Neutrophil (primary cell): ENCODE measurements at regions not wholly inside any gene's neighbourhood (a gene's known extent, or its start where the extent isn't known, plus 50 kb on each side); places are given as distances from the start of the nearest gene placed in this dataset.

Experiments
- H3K27ac ChIP-seq: fragments of 200-600 bp; sonication (generic); 2 replicates; pipeline ENCODE4 v1.5.1; 2016; ENCODE audit warnings: mild to moderate bottlenecking, moderate library complexity
- H3K27me3 ChIP-seq: fragments of 200-600 bp; sonication (generic); 2 replicates; pipeline ENCODE4 v1.6.0; 2016; ENCODE audit warnings: mild to moderate bottlenecking
- H3K36me3 ChIP-seq: fragments of 200-600 bp; sonication (generic); 2 replicates; pipeline ENCODE4 v1.5.1; 2017
- H3K4me1 ChIP-seq, 2 experiments: fragments of 200-600 bp in 1 of 2; sonication (generic) in 1 of 2; 1 replicate in 1 of 2; 2 replicates in 1 of 2; pipeline versions ENCODE4 v1.5.1 to v1.6.1; 2013 to 2016; ENCODE audit warnings: low read depth in 1 of 2, low read length in 1 of 2, mild to moderate bottlenecking in 1 of 2, moderate library complexity in 1 of 2; ENCODE audit not compliant: control insufficient read depth in 1 of 2, insufficient read depth in 1 of 2
- H3K4me3 ChIP-seq, 2 experiments: fragments of 200-600 bp in 1 of 2; sonication (generic) in 1 of 2; 1 replicate in 1 of 2; 2 replicates in 1 of 2; pipeline ENCODE4 v1.5.1; 2013 to 2016; ENCODE audit warnings: low read depth in 1 of 2, low read length in 1 of 2, mild to moderate bottlenecking in 1 of 2, moderate library complexity in 1 of 2
- H3K9me3 ChIP-seq: fragments of 200-600 bp; sonication (generic); 2 replicates; pipeline ENCODE4 v1.5.1; 2016
- TF ChIP-seq, protein P1 (sequence below): fragments of 200-600 bp; sonication (generic); IDR thresholded peaks from 2 replicates; pipeline ENCODE4 v1.5.1; 2016; ENCODE audit warnings: antibody characterized with exemption

DNA sequence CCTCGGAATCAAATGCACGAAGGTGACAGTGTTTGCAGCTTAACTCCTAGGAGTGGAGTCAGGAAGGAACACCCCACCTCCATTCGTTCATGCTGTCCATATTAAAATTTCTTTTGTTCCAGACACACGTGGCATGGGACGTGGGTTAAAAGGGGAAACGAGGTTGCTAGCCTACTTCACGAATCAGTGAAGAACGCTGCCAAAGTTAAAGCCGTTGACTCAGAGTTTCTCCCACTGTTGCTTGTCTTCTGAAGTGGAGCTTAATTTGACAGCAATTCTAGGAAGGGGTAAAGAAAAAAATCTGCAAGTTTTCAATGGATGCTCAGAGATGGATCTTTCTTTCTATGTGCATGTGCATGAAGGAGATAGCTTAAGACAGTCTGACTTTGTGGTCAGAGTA lies 499.1 kb downstream of the CD83 start:
- Histone ChIP-seq H3K27me3 (no peaks in the 10 kb centered on the region), H3K4me1 (peaks cover 6 to 8% of the 10 kb centered on the region in 2 experiments), H3K36me3 (no peaks in the 10 kb centered on the region), H3K9me3 (no peaks in the 10 kb centered on the region), H3K27ac (no peak overlapping the region), H3K4me3 (no peak overlapping the region)
- TF ChIP-seq, protein P1, sequence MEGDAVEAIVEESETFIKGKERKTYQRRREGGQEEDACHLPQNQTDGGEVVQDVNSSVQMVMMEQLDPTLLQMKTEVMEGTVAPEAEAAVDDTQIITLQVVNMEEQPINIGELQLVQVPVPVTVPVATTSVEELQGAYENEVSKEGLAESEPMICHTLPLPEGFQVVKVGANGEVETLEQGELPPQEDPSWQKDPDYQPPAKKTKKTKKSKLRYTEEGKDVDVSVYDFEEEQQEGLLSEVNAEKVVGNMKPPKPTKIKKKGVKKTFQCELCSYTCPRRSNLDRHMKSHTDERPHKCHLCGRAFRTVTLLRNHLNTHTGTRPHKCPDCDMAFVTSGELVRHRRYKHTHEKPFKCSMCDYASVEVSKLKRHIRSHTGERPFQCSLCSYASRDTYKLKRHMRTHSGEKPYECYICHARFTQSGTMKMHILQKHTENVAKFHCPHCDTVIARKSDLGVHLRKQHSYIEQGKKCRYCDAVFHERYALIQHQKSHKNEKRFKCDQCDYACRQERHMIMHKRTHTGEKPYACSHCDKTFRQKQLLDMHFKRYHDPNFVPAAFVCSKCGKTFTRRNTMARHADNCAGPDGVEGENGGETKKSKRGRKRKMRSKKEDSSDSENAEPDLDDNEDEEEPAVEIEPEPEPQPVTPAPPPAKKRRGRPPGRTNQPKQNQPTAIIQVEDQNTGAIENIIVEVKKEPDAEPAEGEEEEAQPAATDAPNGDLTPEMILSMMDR: no peak

DNA sequence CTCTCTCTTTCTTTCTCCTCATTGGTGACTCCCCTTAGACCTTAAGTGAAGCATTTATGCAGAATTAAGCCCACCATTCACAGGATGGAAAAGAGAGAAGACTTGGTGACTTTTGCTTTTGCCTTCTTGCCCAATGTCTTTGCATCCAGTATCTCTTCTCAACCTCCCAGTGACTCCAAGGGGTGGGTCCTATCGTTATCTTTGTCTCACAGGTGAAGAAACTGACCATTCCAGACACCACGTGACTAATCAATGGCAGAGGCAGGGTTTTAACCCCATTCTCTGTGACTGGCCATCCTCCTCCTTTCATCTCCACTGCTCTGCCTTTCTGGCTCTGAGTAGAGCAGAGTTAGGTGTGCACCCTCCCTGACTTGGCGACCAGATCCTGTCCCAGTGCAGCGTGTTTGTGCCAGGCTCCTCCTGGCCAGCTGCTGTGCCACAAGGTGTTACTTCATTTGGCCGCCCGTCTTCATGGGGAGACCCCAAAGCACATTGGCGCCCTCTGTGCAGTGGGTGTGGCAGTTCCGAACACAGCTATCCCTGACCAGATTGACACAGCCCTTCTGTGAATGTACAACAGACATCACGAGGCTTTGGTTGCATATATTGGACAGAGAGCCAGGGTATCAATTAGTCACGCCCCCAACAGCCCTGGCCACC lies 501.3 kb downstream of the CD83 start:
- Histone ChIP-seq H3K27ac (no peak overlapping the region), H3K36me3 (no peaks in the 10 kb centered on the region), H3K27me3 (no peaks in the 10 kb centered on the region), H3K9me3 (no peaks in the 10 kb centered on the region), H3K4me3 (no peak overlapping the region), H3K4me1 (peaks cover 14 to 15% of the 10 kb centered on the region in 2 experiments)
- TF ChIP-seq, protein P1: no peak

DNA sequence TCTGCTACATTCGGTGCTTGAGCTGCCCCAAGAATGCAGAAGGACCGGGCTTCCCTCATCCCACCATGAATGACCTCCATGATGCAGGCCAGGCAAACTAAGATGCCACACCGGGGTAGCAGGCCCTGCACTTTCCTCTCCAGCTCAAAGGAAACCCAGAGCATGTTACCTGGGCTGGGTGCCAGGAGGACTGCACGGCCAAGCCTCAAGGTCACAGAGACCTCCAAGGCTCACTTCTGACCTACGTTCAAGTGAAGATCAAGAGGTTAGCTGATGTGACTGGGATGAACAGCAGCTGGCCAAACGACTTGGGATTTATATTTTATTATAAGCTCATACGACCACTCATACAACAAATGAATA lies 501.8 kb downstream of the CD83 start:
- Histone ChIP-seq H3K9me3 (no peaks in the 10 kb centered on the region), H3K27ac (no peak overlapping the region), H3K4me1 (peaks cover 14 to 15% of the 10 kb centered on the region in 2 experiments), H3K4me3 (no peak overlapping the region), H3K27me3 (no peaks in the 10 kb centered on the region), H3K36me3 (no peaks in the 10 kb centered on the region)
- TF ChIP-seq, protein P1: no peak

DNA sequence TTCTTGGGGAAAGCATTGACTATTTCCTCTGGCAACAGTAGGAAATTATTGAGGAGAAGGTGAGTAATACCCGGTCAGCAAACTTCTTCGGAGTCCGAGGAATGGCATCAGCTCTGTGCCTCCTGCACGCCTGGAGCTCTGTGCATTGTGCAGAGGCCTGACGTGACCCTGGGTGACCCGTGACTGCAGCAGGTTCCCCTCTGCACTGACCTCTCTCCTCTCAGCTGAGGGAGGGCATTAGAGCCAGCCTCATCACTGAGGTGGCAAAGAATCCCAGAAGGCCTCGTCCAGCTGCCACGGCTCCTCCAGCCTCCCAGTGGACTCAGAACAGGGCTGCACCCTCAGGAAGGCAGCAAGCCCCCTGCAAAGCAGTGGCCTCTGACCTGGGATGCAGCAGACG lies 502.9 kb downstream of the CD83 start:
- Histone ChIP-seq H3K4me1 (peaks cover 14 to 15% of the 10 kb centered on the region in 2 experiments), H3K27me3 (no peaks in the 10 kb centered on the region), H3K9me3 (no peaks in the 10 kb centered on the region), H3K27ac (no peak overlapping the region), H3K36me3 (no peaks in the 10 kb centered on the region), H3K4me3 (no peak overlapping the region)
- TF ChIP-seq, protein P1: no peak

DNA sequence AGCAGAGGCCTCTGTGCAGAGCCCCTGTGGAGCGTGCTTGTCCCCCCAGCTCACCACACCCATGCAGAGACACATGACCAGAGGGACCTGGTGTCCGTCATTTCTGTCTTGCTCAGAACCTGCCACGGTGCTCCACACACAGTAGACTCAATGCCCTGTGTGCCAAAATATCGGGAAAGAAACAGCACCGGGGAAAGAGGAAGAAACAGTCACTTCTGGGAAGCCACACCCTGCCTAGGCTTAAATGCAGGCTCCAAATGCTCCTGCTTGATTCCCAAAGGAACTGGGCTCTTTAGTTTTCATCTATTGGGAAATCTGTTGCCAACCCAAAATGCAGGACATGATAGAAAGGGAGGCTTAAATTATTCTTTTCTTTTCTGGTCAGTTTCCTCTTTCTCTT lies 503.9 kb downstream of the CD83 start:
- Histone ChIP-seq H3K4me1 (peaks cover 14 to 15% of the 10 kb centered on the region in 2 experiments), H3K36me3 (no peaks in the 10 kb centered on the region), H3K4me3 (no peak overlapping the region), H3K27ac (no peak overlapping the region), H3K9me3 (no peaks in the 10 kb centered on the region), H3K27me3 (no peaks in the 10 kb centered on the region)
- TF ChIP-seq, protein P1: no peak
